Neural progenitor cell (in vitro differentiated cells): ENCODE measurements at regions not wholly inside any gene's neighbourhood (a gene's known extent, or its start where the extent isn't known, plus 50 kb on each side); places are given as distances from the start of the nearest gene placed in this dataset.

Experiments used
- DNase-seq: peaks from one replicate; pipeline ENCODE4 v3.0.0-alpha.2; 2016; ENCODE audit warnings: low spot score
- H2AFZ ChIP-seq: fragments of 200-600 bp; sonication (generic); replicated peaks from 2 replicates; pipeline ENCODE4 v1.6.1; 2016; ENCODE audit warnings: antibody characterized with exemption
- H3F3A ChIP-seq: fragments of 200-600 bp; sonication (generic); 2 replicates; pipeline ENCODE4 v1.6.1; 2016; ENCODE audit warnings: antibody characterized with exemption, low read depth
- H3K27ac ChIP-seq: fragments of 200-600 bp; sonication (generic); 2 replicates; pipeline ENCODE4 v1.5.1; 2016; ENCODE audit warnings: mild to moderate bottlenecking
- H3K27me3 ChIP-seq: fragments of 200-600 bp; sonication (generic); 2 replicates; pipeline ENCODE4 v1.6.1; 2016; ENCODE audit warnings: mild to moderate bottlenecking, moderate library complexity
- H3K36me3 ChIP-seq: fragments of 200-600 bp; sonication (generic); 2 replicates; pipeline ENCODE4 v1.5.1; 2016
- H3K4me1 ChIP-seq: fragments of 200-600 bp; sonication (generic); 2 replicates; pipeline ENCODE4 v1.6.1; 2016; ENCODE audit warnings: mixed run types
- H3K4me2 ChIP-seq: fragments of 200-600 bp; sonication (generic); 2 replicates; pipeline ENCODE4 v1.6.1; 2016
- H3K4me3 ChIP-seq: fragments of 200-600 bp; sonication (generic); 2 replicates; pipeline ENCODE4 v1.5.1; 2016
- H3K79me2 ChIP-seq: fragments of 200-600 bp; sonication (generic); 2 replicates; pipeline ENCODE4 v1.6.1; 2016; ENCODE audit warnings: low read depth
- H3K9ac ChIP-seq: fragments of 200-600 bp; sonication (generic); 2 replicates; pipeline ENCODE4 v1.6.1; 2016
- H3K9me3 ChIP-seq: fragments of 200-600 bp; sonication (generic); 2 replicates; pipeline ENCODE4 v1.5.1; 2016; ENCODE audit warnings: low read depth
- H4K20me1 ChIP-seq: fragments of 200-600 bp; sonication (generic); 2 replicates; pipeline ENCODE4 v1.6.1; 2016; ENCODE audit warnings: low read depth
- H3K27ac Mint-ChIP-seq: 3 replicates; pipeline ENCODE4 v1.8.0; 2021; ENCODE audit warnings: mixed read lengths
- H3K27me3 Mint-ChIP-seq: 2 replicates; pipeline ENCODE4 v1.8.0; 2022; ENCODE audit warnings: low read depth, mild to moderate bottlenecking, inconsistent platforms, moderate library complexity, mixed read lengths; ENCODE audit not compliant: insufficient read depth
- H3K36me3 Mint-ChIP-seq: 3 replicates; pipeline ENCODE4 v1.8.0; 2021; ENCODE audit warnings: mixed read lengths
- H3K4me1 Mint-ChIP-seq: 3 replicates; pipeline ENCODE4 v1.8.0; 2021; ENCODE audit warnings: mixed read lengths
- H3K4me3 Mint-ChIP-seq: 3 replicates; pipeline ENCODE4 v1.8.0; 2021; ENCODE audit warnings: mild to moderate bottlenecking, moderate library complexity, mixed read lengths
- H3K9me3 Mint-ChIP-seq: 3 replicates; pipeline ENCODE4 v1.8.0; 2020; ENCODE audit warnings: mixed read lengths
- EZH2 ChIP-seq: fragments of 200-600 bp; sonication (generic); IDR thresholded peaks from 2 replicates; pipeline ENCODE4 v1.6.1; 2017; ENCODE audit warnings: antibody characterized with exemption, mild to moderate bottlenecking, moderate library complexity
- EZH2phosphoT487 ChIP-seq: fragments of 200-600 bp; sonication (generic); IDR thresholded peaks from 2 replicates; pipeline ENCODE4 v1.6.1; 2017; ENCODE audit warnings: antibody characterized with exemption
- TF ChIP-seq, protein P1 (sequence below): fragments of 200-600 bp; sonication (generic); IDR thresholded peaks from 2 replicates; pipeline ENCODE4 v1.5.1; 2017; ENCODE audit warnings: antibody characterized with exemption, mild to moderate bottlenecking

- DNase-seq, result no peak
- H3K27me3 ChIP-seq, result no peaks in the 10 kb centered on the region
- peak overlapping the region; percentile 85 for H3K4me3 Mint-ChIP-seq
- no peaks in the 10 kb centered on the region for H4K20me1 ChIP-seq
- no peaks in the 10 kb centered on the region for H3K36me3 ChIP-seq
- H3K27ac Mint-ChIP-seq, result peak overlapping the region; percentile 32
- H3K4me2 ChIP-seq, result peak overlapping the region; percentile 67
- no peaks in the 10 kb centered on the region for H3K79me2 ChIP-seq
- no peak overlapping the region for H3K9ac ChIP-seq
- no peak overlapping the region for H3K4me3 ChIP-seq
- peak overlapping the region; percentile 15 for H2AFZ ChIP-seq
- peaks cover 6% of the 10 kb centered on the region for H3K27me3 Mint-ChIP-seq
- peaks cover 22% of the 10 kb centered on the region for H3F3A ChIP-seq
- peaks cover 47% of the 10 kb centered on the region for H3K4me1 ChIP-seq
- H3K9me3 ChIP-seq, result no peaks in the 10 kb centered on the region
- TF ChIP-seq EZH2phosphoT487, result no peak
- no peak for TF ChIP-seq EZH2
- TF ChIP-seq, protein P1, sequence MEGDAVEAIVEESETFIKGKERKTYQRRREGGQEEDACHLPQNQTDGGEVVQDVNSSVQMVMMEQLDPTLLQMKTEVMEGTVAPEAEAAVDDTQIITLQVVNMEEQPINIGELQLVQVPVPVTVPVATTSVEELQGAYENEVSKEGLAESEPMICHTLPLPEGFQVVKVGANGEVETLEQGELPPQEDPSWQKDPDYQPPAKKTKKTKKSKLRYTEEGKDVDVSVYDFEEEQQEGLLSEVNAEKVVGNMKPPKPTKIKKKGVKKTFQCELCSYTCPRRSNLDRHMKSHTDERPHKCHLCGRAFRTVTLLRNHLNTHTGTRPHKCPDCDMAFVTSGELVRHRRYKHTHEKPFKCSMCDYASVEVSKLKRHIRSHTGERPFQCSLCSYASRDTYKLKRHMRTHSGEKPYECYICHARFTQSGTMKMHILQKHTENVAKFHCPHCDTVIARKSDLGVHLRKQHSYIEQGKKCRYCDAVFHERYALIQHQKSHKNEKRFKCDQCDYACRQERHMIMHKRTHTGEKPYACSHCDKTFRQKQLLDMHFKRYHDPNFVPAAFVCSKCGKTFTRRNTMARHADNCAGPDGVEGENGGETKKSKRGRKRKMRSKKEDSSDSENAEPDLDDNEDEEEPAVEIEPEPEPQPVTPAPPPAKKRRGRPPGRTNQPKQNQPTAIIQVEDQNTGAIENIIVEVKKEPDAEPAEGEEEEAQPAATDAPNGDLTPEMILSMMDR, result no peak
- H3K9me3 Mint-ChIP-seq, result peaks cover 2% of the 10 kb centered on the region
- H3K4me1 Mint-ChIP-seq, result peaks cover 45% of the 10 kb centered on the region
- peaks cover 3% of the 10 kb centered on the region for H3K36me3 Mint-ChIP-seq
- H3K27ac ChIP-seq, result peak overlapping the region; percentile 71
These were observed 207.2 kb downstream of the SPRY2 start for GRCh38 chr13:80133631-80134261.

DNA sequence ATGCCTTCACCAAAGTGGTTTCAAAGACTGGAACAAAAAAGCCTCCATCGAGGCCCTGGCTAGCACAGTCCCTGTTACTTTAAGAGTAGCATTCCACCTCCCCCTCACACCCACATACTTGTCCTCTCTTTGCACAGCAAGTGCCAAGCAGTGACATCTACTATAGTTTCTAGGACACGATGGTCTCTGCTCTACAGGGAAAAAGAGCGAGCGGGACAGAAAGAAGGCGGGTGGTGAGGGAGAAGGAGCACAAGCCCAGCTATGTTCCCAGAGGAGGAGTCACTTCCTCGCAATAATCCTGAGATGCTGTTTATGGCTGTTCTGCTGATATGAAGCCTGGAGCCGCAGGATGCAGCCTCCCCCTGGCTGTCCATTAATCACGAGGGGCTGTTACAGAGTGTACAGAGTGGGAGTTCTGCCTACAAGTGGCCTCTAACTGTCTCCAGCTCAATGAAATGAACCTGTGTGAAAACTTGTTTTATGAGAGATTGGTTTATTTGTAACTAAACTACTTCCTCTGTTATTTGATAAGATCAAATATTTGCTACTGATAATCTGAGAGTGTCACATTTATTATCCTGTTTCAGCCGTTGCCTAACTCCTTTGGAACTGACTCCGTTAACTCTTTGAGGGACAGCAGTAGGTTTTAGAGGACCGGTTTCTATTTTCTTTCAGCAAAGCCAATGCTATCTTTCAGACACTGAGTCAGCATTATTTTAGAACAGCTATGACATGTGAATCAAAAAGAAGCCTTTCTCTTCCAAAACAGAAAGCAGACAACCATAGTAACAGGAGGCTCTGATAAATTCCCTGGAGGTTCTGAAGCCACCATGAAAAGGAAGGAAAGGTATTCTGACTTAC lies 208.0 kb downstream of the SPRY2 start:
- Mint-ChIP-seq H3K27me3 (peaks cover 6% of the 10 kb centered on the region), H3K4me1 (peaks cover 47% of the 10 kb centered on the region), H3K36me3 (peaks cover 3% of the 10 kb centered on the region), H3K27ac (peak overlapping the region; percentile 99), H3K4me3 (peak overlapping the region; percentile 85), H3K9me3 (peaks cover 2% of the 10 kb centered on the region)
- Histone ChIP-seq H2AFZ (peak overlapping the region; percentile 97), H3K4me2 (peak overlapping the region; percentile 67), H3K79me2 (no peaks in the 10 kb centered on the region), H3K27me3 (no peaks in the 10 kb centered on the region), H3K9ac (no peak overlapping the region), H3K4me3 (peak overlapping the region; percentile 8), H3K4me1 (peaks cover 54% of the 10 kb centered on the region), H3K9me3 (no peaks in the 10 kb centered on the region), H3K36me3 (no peaks in the 10 kb centered on the region), H3F3A (peaks cover 22% of the 10 kb centered on the region), H3K27ac (no peak overlapping the region), H4K20me1 (no peaks in the 10 kb centered on the region)
- TF ChIP-seq, protein P1, result no peak
- no peak for TF ChIP-seq EZH2phosphoT487
- no peak for TF ChIP-seq EZH2
- DNase-seq, result peak; percentile 31

GRCh38 chr13:80131204-80131603 lies 209.7 kb downstream of the SPRY2 start:
- Histone ChIP-seq H3K27me3 (no peaks in the 10 kb centered on the region), H3K4me3 (peak overlapping the region; percentile 13), H3K27ac (no peak overlapping the region), H3K36me3 (no peaks in the 10 kb centered on the region), H3K4me1 (peaks cover 66% of the 10 kb centered on the region), H3K9me3 (no peaks in the 10 kb centered on the region), H2AFZ (peak overlapping the region; percentile 68), H3K79me2 (no peaks in the 10 kb centered on the region), H3K4me2 (peak overlapping the region; percentile 50), H4K20me1 (no peaks in the 10 kb centered on the region), H3F3A (peaks cover 22% of the 10 kb centered on the region), H3K9ac (no peak overlapping the region)
- peaks cover 1% of the 10 kb centered on the region for H3K9me3 Mint-ChIP-seq
- H3K27me3 Mint-ChIP-seq, result peaks cover 6% of the 10 kb centered on the region
- no peak for TF ChIP-seq EZH2
- TF ChIP-seq, protein P1, result no peak
- TF ChIP-seq EZH2phosphoT487, result no peak
- H3K36me3 Mint-ChIP-seq, result peaks cover 2% of the 10 kb centered on the region
- peaks cover 59% of the 10 kb centered on the region for H3K4me1 Mint-ChIP-seq
- DNase-seq, result peak; percentile 67
- peak overlapping the region; percentile 81 for H3K4me3 Mint-ChIP-seq
- peak overlapping the region; percentile 94 for H3K27ac Mint-ChIP-seq
